Thyroid gland (tissue), 4 donors: ENCODE measurements at regions not wholly inside any gene's neighbourhood (a gene's known extent, or its start where the extent isn't known, plus 50 kb on each side); places are given as distances from the start of the nearest gene placed in this dataset.

ENCODE experiments used
- POLR2A ChIP-seq, 2 donors: fragments of 450-650 bp; IDR thresholded peaks; one replicate each; pipeline ENCODE4 v1.6.1; 2017; ENCODE audit warnings: antibody characterized with exemption in 2 of 2, mild to moderate bottlenecking in 2 of 2, moderate library complexity in 1 of 2
- TF ChIP-seq, protein P1 (sequence below), 6 experiments: fragments of 200-600 bp in 3 of 6; fragments of 450-650 bp in 3 of 6; sonication (generic) in 3 of 6; IDR thresholded peaks; one replicate each; pipeline ENCODE4 v1.5.1; 2016 to 2019; ENCODE audit warnings: antibody characterized with exemption in 6 of 6, mild to moderate bottlenecking in 2 of 6, inconsistent platforms in 1 of 6, moderate library complexity in 1 of 6

DNA sequence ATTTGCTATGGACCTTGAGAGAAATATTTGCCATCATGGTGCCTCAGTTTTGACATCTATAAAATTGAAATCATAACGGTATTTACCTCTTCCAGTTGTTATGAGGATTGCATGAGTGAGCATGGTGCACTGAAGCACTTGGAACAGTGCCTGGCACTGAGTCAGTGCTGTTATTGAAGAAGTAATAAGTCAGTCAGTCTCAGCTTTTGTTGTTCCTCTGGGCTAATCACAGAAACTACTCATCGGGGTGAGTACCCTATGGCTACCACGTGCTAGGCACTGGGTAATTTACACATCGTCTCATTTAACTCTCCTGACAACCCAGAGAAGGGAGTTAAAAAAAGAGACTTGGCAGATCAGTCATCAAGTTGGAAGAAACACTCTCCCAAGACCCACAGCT lies 159.5 kb upstream of the NRXN3 start:
- TF ChIP-seq, protein P1, sequence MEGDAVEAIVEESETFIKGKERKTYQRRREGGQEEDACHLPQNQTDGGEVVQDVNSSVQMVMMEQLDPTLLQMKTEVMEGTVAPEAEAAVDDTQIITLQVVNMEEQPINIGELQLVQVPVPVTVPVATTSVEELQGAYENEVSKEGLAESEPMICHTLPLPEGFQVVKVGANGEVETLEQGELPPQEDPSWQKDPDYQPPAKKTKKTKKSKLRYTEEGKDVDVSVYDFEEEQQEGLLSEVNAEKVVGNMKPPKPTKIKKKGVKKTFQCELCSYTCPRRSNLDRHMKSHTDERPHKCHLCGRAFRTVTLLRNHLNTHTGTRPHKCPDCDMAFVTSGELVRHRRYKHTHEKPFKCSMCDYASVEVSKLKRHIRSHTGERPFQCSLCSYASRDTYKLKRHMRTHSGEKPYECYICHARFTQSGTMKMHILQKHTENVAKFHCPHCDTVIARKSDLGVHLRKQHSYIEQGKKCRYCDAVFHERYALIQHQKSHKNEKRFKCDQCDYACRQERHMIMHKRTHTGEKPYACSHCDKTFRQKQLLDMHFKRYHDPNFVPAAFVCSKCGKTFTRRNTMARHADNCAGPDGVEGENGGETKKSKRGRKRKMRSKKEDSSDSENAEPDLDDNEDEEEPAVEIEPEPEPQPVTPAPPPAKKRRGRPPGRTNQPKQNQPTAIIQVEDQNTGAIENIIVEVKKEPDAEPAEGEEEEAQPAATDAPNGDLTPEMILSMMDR (IDR thresholded peaks at IDR 0.05) = no peak
- TF ChIP-seq POLR2A (IDR thresholded peaks at IDR 0.05) = no peak
